Stimulated activated CD8-positive, alpha-beta memory T cell treated with anti-CD3 and anti-CD28 coated beads, Interleukin-15, amount 100 ng/mL, for 48 hours (primary cell): ENCODE measurements at regions not wholly inside any gene's neighbourhood (a gene's known extent, or its start where the extent isn't known, plus 50 kb on each side); places are given as distances from the start of the nearest gene placed in this dataset.
"Not testable (repeated sequence)": the region's sequence is repeated elsewhere in the genome, so short reads cannot be mapped to it uniquely, and the experiment has no call there.

Source experiments
- DNase-seq, 2 donors: peaks; one replicate each; pipeline ENCODE4 v3.0.0-alpha.2; 2020; ENCODE audit warnings: low read depth in 2 of 2

DNA sequence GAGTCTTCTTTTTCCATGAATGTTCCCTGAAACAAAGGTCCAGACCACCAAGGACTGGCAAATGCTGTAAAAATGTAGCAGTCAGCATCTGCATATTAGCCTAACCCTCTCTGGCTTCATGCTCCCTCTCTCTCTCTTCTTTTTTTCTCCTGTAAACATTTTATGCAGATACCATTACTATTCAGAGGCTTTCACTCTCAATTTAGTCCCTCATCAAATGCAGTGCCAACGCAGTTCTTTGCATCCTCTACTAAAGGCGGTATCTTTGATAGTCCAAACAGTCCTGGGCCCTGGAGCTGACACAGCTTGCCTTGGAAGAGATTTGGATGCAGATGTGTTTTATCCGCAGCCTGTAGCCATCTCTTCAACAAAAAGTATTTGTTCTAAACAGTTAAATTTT is 167.1 kb upstream of the MMS22L start:
- no peak for DNase-seq

DNA sequence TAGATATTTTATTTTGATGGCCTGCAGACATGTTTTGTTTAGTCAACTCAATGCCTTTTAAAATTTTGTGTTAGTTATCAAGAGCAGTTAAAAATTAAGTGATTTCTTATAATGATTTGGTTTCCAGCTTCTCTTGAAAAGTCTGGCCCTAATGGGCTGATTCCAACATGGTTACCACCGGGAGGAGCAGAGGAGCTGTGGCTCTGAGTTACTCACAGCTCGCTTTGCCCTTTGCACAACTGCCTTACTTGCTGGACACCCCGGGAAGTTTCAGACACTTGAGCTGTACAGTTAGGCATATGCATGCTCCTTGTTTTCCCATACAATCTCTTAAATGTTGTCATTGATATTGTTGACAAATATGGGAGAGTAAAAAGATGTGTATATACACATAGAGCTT is 173.1 kb upstream of the MMS22L start:
- DNase-seq = no peak

DNA sequence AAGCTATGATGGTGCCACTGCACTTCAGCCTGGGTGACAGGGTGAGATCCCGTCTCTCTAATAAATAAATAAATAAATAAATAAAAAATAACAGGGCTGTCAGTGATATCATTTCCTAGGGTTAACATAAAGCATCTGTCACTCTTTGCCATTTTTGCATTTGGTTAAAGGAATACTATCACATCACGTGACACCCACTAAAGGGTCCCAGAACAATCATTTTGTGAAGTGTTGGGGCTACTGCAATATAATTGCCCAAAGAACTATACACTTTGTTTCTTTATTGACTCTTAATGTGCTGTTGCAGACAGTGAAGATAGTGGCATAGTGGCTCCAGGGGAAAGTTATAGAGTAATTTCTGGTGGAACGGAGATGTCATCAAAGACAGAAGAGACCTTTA is 176.5 kb upstream of the MMS22L start:
- DNase-seq = no peak

DNA sequence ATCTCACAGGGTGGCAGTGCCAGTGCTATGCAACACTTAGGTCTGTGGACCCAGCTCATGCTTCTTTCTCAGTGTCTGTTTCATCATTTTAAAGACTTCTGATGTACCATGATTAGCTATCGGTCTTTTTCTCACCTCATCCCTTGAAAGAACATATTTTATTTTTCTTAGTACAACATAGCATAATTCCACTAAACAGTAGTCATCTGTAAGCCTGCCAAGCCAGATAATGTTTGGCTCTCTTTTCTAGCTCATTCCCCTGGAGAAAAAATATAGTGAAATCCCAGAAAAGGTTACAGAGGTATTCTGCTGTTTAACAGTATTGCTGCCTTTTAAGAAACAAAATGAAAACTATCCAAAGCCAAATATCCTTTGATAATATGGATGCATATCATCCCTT is 177.0 kb upstream of the MMS22L start:
- DNase-seq = no peak

DNA sequence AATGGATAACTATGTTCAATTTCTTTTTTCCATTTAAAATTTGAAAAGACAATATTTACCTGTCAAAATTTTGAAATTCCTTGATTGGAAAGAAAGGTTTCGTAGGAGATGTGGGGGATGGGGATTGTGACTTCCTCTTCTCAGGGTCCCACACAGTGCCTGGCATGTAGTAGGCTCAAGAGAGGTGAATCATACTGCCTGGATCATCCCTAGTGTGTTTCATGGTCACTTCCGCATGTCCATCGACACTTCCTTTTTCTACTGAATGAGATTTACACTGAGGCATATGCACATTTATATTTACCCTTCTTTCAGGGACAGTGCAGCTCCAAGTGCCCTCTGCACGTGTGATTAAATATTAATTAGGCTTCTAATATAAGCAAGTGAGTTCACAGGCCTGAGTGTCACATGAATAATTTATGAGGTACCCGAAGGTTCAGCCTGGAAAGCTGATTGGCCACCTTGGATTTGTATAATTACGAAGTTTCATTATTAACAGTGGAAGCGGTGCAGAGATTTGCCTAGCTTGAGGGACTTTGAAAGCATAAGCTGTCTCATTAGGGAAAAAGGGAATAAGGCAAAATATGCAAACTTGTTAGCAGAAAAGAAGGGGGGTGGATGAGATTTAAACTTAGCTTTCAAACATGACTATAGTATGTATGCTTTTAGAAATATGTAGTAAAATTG is 177.5 kb upstream of the MMS22L start:
- no peak for DNase-seq

DNA sequence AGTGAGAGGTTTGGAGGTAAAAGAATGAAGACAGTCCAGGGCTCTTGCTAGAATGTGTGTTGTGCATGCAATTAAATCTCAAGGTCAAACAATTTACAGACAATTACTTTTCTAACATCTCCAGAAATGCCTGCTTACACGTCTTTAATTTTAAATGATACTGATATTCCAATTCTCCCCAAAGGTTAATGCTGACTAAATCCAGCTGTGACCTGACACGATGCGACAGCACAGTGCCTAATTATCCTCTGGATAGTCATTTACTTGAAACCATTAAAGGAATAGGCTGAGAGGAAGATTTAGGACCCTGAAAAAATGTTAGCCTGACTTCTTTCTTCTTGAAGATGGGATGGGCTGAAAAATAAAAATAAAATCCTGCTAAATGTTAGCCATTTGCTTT is 178.2 kb upstream of the MMS22L start:
- no peak for DNase-seq

DNA sequence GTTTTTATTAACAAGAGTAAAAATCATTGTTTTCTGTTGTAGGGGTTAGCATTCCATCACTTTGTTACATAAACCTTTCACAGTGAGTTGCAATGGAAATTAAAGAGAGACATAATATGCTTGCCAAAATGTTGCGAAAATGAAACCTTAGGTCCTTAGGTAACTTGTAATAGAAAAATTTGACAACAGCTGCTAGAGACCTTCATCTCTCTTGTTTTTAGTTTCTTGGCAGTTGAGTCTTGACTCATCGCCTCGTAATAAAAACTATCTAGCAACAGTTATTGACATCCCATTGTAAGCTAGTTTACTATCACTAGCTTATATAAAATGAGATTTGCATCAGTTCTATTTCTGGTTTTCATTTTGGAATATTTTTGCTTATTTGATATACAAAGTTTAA is 179.0 kb upstream of the MMS22L start:
- no peak for DNase-seq

DNA sequence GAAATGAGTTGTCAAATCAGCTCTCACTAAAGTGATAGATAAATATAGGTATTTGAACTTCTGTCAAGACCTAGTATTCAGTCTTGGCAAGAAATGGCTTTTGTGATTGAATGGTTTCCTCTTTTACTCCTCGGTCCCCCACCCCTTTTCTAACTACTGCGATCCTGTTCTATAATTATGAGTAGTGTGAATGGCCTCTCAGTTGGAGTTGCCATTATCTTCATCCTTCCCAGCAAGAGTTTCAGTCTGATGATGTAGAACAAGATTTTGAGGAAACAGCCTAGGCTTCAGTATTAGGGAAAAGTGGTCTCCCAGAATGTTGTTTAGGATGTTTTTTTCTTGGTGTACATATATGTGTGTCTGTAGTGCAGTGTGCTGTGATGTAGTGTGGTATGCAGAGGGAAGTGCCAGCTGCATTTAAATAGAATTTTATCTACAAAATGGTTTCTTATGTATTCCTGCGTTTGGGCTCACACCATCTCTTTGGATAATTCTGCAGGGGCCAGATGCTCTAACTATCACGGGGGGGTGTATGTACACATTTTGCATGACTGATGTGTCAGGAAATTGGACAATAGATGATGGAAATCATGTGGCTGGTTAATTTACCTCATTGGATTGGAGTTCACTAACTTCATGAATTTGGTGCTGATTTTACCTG is 180.1 kb upstream of the MMS22L start:
- no peak for DNase-seq

DNA sequence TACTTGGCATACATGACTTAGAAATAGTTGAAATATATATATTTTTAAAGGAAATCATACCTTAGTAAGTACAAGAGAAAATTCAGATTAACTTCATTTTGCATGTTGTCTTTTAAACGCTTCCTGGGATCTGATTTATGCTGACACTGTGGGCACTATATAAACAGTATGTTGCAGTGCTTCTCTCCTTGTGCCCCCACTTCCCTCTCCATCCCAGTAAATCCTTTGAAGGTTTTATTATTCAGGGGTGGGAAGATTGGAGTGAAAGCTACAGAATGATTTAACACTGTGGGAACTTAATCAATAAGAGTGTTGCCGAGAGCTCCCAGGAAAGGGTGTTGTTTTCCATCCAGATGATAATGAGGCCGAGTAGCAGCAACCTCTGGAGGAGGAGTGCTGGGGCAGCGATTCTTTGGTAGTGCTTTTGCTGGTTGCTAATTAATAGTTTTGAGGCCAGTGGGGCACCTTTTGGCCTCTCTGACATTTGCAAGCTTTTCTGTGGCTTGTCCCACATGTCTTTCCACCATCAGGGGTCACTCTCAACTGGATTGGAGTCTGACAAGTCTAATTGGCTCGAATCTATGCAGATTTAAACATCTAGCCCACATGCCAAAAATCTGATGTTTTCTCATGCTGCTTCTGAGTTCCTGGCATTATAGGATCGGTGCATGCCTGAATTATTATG is 183.0 kb upstream of the MMS22L start:
- no peak for DNase-seq

DNA sequence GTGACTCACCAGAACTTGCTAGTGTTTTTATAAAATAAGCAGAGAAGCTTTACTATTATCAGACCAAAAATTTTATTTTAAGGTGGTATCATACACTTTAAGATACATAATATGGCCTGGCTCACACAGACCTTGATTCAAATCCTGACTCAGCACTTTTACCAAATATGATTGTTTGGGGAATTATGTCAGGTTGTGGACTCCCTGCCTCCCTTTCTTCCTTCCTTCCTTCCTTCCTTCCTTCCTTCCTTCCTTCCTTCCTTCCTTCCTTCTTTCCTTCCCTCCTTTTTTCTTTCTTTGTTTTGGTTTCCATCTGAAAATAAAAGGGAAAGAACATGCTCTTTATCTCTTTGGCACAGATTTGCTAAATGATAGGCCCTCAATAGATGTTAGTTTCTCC is 186.0 kb upstream of the MMS22L start:
- DNase-seq = no peak

DNA sequence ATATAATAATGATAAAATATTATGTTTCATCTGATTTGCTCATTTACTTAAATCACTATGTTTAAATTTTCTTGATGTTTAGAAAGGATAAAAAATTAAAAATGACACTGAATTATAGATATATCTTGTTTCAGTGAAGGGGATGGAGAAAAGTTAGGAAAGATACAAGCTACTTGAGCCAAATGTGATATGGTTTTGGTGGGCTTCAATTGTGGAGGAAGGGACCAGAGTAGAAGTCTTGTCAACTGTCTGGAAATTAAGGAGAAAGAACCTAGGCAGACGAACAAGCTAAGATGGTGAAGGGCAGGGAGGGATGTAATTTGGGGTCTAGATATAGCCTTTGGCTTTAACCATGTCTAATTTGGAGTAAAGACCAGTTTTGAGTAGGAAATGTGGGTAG is 186.4 kb upstream of the MMS22L start:
- no peak for DNase-seq

DNA sequence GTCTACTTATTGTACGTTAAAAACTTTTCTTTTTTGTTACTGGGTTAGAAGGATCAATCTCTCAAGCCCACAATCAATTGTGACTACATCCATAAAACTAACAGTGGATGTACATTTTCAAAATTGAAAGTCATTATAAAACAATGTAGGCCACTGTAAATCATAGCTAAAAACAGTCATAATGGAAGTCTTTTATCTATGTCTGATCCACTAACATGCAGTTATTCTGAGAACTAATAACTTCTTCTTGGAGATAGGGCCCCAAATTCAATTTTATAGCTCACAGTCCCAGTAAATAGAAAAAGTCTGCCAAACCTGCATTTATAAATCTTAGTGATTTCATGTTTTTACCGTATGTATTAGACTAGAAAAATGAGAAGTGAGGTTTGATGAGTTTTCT is 187.3 kb upstream of the MMS22L start:
- DNase-seq = no peak

DNA sequence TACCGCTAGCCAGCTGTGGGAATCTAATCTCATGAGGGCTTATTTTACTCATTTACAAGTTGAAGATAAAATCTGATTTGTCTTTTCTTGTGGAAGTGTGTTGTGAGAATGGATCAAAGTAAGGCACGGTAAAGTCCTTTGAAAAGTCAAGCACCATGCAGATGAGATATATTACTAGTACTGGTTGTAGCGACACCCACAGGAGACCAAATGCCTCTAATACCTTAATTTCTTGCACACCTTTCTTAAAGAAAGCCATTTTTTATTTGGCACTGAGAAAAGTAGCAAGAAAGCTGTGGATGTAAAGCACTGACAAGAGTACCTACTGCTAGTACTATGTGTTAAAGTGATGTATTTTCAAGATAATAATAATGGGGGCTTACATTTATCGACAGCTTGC is 191.0 kb upstream of the MMS22L start:
- DNase-seq = no peak

DNA sequence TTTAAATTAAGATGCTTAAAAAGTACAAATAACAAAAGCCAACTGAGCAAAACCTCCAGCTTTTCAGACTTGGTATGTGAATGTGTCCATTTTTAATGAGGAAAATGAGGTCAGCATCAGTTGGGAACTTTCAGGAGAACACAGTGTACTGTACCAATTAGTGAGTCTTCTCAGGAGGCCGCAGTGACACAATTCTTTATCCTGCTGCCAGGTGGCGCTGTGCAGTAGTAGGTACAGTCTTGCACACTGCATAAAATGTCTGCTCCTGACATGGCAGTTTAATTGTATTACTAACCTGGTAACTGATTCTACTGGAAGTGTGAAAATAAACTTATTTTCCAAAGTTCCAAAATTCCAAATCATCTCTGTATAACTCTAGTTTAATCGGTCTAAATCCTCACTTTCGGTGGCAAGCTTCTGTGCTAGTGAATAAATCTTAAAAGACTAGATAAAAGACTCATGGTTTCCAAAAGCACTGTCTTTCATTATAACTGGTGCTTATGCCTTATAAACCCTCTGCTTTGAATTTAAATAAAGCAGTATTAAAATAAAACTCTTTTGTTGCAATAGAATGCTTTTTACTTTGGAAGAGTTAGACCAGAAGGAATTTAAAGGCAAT is 214.8 kb upstream of the MMS22L start:
- DNase-seq = peak; percentile 10 to 13

DNA sequence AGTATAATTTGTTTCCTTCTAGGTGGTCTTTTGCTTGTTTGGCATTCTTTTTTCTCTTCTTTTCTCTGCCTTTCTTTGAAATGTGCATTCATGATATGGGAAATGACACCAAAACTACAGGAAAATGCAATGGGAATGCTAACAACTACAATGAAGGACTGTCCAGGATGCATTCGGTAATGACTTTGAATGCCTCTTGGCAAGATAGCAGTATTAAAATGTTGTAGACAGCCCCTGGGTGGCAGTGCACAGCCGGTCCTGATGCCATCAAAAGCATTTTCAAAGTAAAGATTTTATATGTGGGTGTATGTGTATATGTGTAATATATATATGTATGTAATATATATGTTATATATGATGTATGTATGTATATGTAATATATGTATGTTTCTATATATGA is 218.8 kb upstream of the MMS22L start:
- DNase-seq = no peak

DNA sequence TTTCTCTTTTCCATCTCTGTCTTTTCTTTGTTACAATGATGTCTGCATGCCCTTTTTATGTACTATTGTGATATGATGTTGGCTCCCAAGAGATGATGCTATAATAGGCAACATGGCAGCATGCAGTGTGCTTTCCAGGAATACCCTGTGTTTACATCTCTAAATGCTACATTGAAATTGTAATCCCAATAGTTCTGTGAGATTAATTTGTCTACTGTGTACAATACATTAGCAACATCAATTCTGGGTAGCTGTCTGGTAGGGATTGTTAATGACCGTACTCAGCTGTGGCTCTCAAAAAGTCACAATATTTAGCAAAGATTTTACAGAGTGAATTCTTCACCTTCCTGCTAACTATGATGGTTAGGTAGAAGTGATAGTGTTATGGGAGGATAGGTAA is 225.6 kb upstream of the MMS22L start:
- DNase-seq = no peak

DNA sequence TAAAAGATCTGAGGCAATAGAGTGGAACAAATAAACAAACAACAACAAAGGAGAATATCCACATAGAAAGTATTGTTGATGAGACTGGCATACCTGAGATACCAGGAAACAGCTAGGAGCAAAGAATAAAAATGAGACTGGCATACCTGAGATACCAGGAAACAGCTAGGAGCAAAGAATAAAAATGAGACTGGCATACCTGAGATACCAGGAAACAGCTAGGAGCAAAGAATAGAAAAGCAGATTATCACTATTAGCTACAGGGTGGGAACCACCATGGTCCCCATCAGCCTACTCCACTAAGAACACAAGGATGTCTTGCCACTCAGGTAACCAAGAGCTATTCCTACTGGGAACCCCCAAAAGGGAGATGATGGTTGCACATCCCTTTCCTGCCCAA is 230.2 kb upstream of the MMS22L start:
- not testable (repeated sequence) for DNase-seq

DNA sequence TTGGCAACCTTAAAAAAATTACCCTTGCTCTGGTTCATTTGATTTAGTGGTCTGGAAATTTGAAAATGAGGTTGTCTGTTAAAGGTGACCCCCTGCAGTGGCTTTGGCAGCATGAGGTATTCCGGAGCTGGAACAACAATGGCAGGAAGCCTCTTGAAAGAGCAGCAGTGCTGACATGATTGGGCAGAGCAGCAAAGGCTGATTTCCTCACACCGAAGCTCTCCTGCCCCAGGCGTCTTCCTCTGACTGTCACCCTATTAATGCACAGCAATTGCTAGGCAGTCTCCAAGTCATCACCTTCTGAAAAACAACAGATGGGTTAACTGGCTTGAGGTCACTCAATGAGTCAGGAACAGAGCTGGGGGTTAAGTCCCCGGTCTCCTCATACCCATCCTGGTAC is 241.8 kb upstream of the MMS22L start:
- no peak for DNase-seq

DNA sequence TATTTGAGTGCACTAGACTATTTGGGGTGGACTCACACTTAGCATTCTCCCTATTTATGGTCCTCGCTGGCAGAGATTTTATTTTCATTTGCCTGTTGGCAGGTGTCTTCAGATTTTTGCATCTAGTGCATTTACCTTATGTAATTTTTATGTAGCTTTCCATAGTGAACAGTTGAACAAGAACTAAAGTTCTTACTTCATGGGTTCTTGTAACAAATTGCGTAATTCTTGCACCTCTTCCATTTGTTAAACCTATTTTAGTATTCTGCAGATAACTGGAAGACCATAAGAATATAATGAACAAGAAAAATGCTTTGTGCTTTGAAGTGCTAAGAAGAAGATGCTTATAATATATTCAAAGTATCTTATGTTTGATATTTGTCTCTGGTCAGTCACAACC is 252.8 kb upstream of the MMS22L start:
- no peak for DNase-seq

DNA sequence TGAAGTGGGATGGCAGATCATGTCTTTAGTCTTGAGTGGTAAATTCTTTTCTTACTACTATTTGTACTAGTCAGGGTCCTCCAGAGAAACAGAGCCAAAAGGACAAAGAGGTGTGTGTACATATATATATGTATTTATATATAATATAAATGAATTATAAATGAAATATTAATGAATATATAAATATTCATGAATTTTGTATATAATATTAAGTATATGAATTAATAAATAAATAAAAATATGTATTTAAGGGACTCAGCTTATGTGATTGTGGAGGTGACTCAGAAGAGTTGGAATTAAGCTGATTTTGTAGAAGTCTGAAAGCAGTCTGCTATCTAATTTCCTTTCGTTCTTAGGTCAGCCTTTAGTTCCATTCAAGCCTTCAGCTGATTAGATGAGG is 265.3 kb upstream of the MMS22L start:
- DNase-seq = no peak

DNA sequence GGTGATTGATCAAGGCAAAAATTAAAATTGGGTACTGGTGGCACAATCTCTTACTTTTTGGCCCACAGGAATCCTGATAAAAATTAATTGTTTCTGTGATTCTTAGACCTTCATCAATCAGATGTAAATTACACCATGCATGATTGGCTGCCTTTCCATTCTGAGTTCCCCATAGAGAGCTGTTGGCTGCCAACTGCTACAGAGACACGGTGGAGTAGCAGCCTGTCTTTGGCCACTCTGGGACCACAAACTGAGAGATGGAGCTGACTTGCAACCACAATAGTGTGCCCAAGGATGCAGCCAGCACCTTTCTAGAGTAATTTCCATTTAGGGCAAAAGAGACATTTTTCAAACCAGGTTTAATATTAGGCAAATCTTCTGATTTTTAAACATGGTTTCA is 274.3 kb upstream of the MMS22L start:
- DNase-seq = no peak

DNA sequence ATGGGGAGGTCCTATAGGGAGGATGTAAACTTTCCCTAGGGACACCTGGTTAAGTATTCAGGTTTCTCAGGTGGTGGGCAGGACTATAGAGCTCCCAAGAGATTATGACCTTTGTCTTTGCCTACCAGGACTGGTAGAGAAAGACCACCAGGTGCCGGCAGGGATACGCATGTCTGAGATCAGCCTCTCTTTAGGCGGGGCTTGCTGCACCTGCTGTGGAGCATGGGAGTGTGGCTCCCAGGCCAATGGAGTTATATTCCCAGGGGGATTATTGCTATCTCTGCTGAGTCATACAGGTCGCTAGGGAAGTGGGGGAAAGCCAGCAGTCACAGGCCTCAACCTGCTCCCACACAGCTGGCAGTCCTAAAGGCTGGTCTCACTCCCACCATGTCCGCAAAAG is 280.5 kb upstream of the MMS22L start:
- no peak for DNase-seq

DNA sequence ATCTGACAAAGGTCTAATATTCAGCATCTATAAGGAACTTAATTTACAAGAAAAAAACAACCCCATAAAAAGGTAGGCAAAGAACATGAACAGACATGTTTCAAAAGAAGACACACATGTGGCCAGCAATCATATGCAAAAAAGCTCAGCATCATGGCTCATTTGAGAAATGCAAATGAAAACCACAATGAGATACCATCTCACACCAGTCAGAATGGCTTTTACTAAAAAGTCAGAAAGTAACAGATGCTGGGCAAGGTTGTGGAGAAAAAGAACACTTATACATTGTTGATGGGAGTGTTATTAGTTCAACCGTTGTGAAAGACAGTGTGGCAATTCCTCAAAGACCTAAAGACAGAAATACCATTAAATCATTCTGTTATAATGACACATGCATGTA is 289.9 kb upstream of the MMS22L start:
- no peak for DNase-seq
